ENCODE measurements at regions not wholly inside any gene's neighbourhood (a gene's known extent, or its start where the extent isn't known, plus 50 kb on each side); places are given as distances from the start of the nearest gene placed in this dataset.

DNA sequence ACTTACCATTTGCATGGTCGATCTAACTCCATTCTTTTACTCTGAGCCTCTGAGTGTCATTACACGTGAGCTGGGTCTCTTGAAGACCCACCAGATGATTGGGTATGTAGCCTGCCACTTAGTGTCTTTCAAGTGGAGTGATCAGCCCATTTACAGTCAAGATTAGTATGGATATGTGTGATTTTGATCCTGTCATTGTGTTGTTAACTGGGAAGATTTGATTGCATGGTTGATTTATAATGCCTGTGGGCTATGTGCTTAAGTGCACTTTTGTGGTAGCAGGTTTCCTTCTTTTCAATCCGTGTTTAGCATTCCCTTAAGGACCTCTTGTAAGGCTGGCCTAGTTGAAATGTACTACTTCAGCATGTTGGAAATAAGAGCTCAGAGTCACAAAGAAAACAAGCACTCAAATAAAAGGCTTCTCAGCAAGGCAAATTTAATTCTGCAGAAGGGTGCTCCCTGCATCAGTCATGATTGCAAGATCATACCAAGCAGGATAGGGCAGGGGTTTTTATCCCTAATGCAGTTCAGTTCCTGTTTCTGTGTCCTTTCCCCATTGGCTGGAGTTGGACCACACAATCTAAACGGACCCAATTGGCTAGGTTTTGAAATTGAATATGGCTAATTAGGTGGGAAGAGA lies 230.7 kb upstream of the SYT4 start:
- Histone ChIP-seq H2AFZ (ENCODE audit: low read depth, low read length, poor library complexity, severe bottlenecking) (no peak overlapping the region), H3K79me2 (ENCODE audit: insufficient read depth, low read length) (no peaks in the 10 kb centered on the region), H3K27ac (ENCODE audit: low read depth, low read length) (no peak overlapping the region), H4K20me1 (ENCODE audit: insufficient read depth) (no peaks in the 10 kb centered on the region), H3K9ac (ENCODE audit: low read length) (no peak overlapping the region), H3K9me2 (ENCODE audit: insufficient read depth) (no peaks in the 10 kb centered on the region), H3K36me3 (ENCODE audit: control insufficient read depth in 1 of 2, insufficient read depth in 2 of 2, low read length in 2 of 2) (no peaks in the 10 kb centered on the region), H3K4me3 (replicated peaks in 1 of 2; ENCODE audit: low read depth in 1 of 2, low read length in 2 of 2) (no peak overlapping the region), H3K4me2 (ENCODE audit: low read length) (no peak overlapping the region), H3K4me1 (ENCODE audit: control insufficient read depth in 1 of 2, insufficient read depth in 2 of 2, low read length in 2 of 2) (no peaks in the 10 kb centered on the region), H3K27me3 (ENCODE audit: insufficient read depth, low read length) (no peaks in the 10 kb centered on the region), H3K9me3 (ENCODE audit: control insufficient read depth in 1 of 2, insufficient read depth in 1 of 2, low read depth in 1 of 2, low read length in 2 of 2) (peaks cover 6 to 24% of the 10 kb centered on the region in 2 experiments; a peak in 2 of 4 replicates)
- DNase-seq (ENCODE audit: low read depth, low spot score) = no peak
- ChIA-PET CTCF (no interaction called here), RAD21 (ENCODE audit: low non-redundant PET in 1 of 2, low total read pairs in 2 of 2, uncharacterized antibody in 2 of 2, unreplicated experiment in 2 of 2) (no interaction called here), POLR2A (no interaction called here)
- BruUV-seq (replicated peaks) = no TSS peak
- intact Hi-C loops (cut with micrococcal nuclease) = no loop called here
- TF ChIP-seq, protein P1, sequence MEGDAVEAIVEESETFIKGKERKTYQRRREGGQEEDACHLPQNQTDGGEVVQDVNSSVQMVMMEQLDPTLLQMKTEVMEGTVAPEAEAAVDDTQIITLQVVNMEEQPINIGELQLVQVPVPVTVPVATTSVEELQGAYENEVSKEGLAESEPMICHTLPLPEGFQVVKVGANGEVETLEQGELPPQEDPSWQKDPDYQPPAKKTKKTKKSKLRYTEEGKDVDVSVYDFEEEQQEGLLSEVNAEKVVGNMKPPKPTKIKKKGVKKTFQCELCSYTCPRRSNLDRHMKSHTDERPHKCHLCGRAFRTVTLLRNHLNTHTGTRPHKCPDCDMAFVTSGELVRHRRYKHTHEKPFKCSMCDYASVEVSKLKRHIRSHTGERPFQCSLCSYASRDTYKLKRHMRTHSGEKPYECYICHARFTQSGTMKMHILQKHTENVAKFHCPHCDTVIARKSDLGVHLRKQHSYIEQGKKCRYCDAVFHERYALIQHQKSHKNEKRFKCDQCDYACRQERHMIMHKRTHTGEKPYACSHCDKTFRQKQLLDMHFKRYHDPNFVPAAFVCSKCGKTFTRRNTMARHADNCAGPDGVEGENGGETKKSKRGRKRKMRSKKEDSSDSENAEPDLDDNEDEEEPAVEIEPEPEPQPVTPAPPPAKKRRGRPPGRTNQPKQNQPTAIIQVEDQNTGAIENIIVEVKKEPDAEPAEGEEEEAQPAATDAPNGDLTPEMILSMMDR (IDR thresholded peaks at IDR 0.05 in 2 of 3, conservative IDR thresholded peaks at IDR 0.05 in 1 of 3; ENCODE audit: borderline replicate concordance in 1 of 3, insufficient read depth in 1 of 3, low read depth in 2 of 3, low read length in 2 of 3) = no peak
- TF ChIP-seq JUND (IDR thresholded peaks at IDR 0.05) (no peak), FOSL1 (IDR thresholded peaks at IDR 0.05; ENCODE audit: low read depth) (no peak), ZFX (IDR thresholded peaks at IDR 0.05) (no peak), SIN3A (IDR thresholded peaks at IDR 0.05; ENCODE audit: low read depth) (no peak), CBX3 (IDR thresholded peaks at IDR 0.05; ENCODE audit: low read depth) (no peak), POLR2A (IDR thresholded peaks at IDR 0.05; ENCODE audit: borderline replicate concordance, extremely low read depth, insufficient read depth, insufficient read length) (no peak), EGR1 (IDR thresholded peaks at IDR 0.05; ENCODE audit: low read depth) (no peak), EZH2 (IDR thresholded peaks at IDR 0.05) (no peak), RAD21 (IDR thresholded peaks at IDR 0.05; ENCODE audit: low read depth) (no peak), TCF7L2 (IDR thresholded peaks at IDR 0.05; ENCODE audit: borderline replicate concordance, extremely low read depth, insufficient read depth, insufficient read length) (no peak)
- TF ChIP-seq, protein P2, sequence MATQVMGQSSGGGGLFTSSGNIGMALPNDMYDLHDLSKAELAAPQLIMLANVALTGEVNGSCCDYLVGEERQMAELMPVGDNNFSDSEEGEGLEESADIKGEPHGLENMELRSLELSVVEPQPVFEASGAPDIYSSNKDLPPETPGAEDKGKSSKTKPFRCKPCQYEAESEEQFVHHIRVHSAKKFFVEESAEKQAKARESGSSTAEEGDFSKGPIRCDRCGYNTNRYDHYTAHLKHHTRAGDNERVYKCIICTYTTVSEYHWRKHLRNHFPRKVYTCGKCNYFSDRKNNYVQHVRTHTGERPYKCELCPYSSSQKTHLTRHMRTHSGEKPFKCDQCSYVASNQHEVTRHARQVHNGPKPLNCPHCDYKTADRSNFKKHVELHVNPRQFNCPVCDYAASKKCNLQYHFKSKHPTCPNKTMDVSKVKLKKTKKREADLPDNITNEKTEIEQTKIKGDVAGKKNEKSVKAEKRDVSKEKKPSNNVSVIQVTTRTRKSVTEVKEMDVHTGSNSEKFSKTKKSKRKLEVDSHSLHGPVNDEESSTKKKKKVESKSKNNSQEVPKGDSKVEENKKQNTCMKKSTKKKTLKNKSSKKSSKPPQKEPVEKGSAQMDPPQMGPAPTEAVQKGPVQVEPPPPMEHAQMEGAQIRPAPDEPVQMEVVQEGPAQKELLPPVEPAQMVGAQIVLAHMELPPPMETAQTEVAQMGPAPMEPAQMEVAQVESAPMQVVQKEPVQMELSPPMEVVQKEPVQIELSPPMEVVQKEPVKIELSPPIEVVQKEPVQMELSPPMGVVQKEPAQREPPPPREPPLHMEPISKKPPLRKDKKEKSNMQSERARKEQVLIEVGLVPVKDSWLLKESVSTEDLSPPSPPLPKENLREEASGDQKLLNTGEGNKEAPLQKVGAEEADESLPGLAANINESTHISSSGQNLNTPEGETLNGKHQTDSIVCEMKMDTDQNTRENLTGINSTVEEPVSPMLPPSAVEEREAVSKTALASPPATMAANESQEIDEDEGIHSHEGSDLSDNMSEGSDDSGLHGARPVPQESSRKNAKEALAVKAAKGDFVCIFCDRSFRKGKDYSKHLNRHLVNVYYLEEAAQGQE (IDR thresholded peaks at IDR 0.05; ENCODE audit: low read depth) = no peak
- TF ChIP-seq, protein P3, sequence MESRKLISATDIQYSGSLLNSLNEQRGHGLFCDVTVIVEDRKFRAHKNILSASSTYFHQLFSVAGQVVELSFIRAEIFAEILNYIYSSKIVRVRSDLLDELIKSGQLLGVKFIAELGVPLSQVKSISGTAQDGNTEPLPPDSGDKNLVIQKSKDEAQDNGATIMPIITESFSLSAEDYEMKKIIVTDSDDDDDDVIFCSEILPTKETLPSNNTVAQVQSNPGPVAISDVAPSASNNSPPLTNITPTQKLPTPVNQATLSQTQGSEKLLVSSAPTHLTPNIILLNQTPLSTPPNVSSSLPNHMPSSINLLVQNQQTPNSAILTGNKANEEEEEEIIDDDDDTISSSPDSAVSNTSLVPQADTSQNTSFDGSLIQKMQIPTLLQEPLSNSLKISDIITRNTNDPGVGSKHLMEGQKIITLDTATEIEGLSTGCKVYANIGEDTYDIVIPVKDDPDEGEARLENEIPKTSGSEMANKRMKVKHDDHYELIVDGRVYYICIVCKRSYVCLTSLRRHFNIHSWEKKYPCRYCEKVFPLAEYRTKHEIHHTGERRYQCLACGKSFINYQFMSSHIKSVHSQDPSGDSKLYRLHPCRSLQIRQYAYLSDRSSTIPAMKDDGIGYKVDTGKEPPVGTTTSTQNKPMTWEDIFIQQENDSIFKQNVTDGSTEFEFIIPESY (IDR thresholded peaks at IDR 0.05; ENCODE audit: extremely low read depth, insufficient replicate concordance, low read length) = no peak
- TF ChIP-seq, protein P4, sequence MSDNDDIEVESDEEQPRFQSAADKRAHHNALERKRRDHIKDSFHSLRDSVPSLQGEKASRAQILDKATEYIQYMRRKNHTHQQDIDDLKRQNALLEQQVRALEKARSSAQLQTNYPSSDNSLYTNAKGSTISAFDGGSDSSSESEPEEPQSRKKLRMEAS (IDR thresholded peaks at IDR 0.05) = no peak
- TF ChIP-seq, protein P5, sequence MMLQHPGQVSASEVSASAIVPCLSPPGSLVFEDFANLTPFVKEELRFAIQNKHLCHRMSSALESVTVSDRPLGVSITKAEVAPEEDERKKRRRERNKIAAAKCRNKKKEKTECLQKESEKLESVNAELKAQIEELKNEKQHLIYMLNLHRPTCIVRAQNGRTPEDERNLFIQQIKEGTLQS (IDR thresholded peaks at IDR 0.05) = no peak
- no peak for ATAC-seq

Measured in HCT116 (cell line).